HL-60 (cell line): ENCODE measurements at regions not wholly inside any gene's neighbourhood (a gene's known extent, or its start where the extent isn't known, plus 50 kb on each side); places are given as distances from the start of the nearest gene placed in this dataset.

ENCODE experiments used
- DNase-seq, 2 experiments: peaks; one replicate each; pipeline ENCODE4 v3.0.0-alpha.2; 2010 to 2020; ENCODE audit warnings: low read depth in 1 of 2, low spot score in 1 of 2
- H3K27ac ChIP-seq: fragments of 250-450 bp; sonication (Bioruptor Pico); replicated peaks from 2 replicates; pipeline ENCODE4 v1.5.1; 2020; ENCODE audit warnings: mild to moderate bottlenecking, moderate library complexity
- H3K27me3 ChIP-seq: fragments of 250-450 bp; sonication (Bioruptor Pico); 2 replicates; pipeline ENCODE4 v1.5.1; 2021; ENCODE audit warnings: mild to moderate bottlenecking, moderate library complexity; ENCODE audit not compliant: insufficient read depth, poor library complexity, severe bottlenecking
- H3K4me3 ChIP-seq: replicated peaks from 2 replicates; pipeline ENCODE4 v1.5.1; 2011; ENCODE audit warnings: mild to moderate bottlenecking, control low read depth, low read length; ENCODE audit not compliant: insufficient read depth
- CTCF ChIP-seq: IDR thresholded peaks from one replicate; pipeline ENCODE4 v1.5.1; 2011; ENCODE audit warnings: low read length, control low read depth, inconsistent platforms; ENCODE audit not compliant: insufficient read depth
- GABPA ChIP-seq: IDR thresholded peaks from 2 replicates; pipeline ENCODE4 v1.6.1; 2012; ENCODE audit warnings: low read depth
- POLR2AphosphoS5 ChIP-seq: IDR thresholded peaks from 2 replicates; pipeline ENCODE4 v1.6.1; 2012; ENCODE audit warnings: low read depth
- REST ChIP-seq: IDR thresholded peaks from 2 replicates; pipeline ENCODE4 v1.6.1; 2012; ENCODE audit warnings: low read depth; ENCODE audit not compliant: insufficient replicate concordance
- SPI1 ChIP-seq: IDR thresholded peaks from 2 replicates; pipeline ENCODE4 v1.6.1; 2012; ENCODE audit warnings: low read depth, mild to moderate bottlenecking, borderline replicate concordance

- H3K27ac ChIP-seq, result no peak overlapping the region
- no peak overlapping the region for H3K4me3 ChIP-seq
- no peak for DNase-seq
- TF ChIP-seq CTCF, result no peak
- TF ChIP-seq REST, result no peak
- TF ChIP-seq SPI1, result no peak
- no peak for TF ChIP-seq POLR2AphosphoS5
- no peak for TF ChIP-seq GABPA
- no peaks in the 10 kb centered on the region for H3K27me3 ChIP-seq
These were observed 2057.1 kb upstream of the PCDH20 start for GRCh38 chr13:63472711-63473110.

GRCh38 chr13:63463782-63464610 lies 2048.3 kb upstream of the PCDH20 start:
- TF ChIP-seq POLR2AphosphoS5, result no peak
- TF ChIP-seq SPI1, result no peak
- TF ChIP-seq REST, result no peak
- TF ChIP-seq CTCF, result no peak
- TF ChIP-seq GABPA, result no peak
- Histone ChIP-seq H3K27me3 (no peaks in the 10 kb centered on the region), H3K27ac (no peak overlapping the region), H3K4me3 (no peak overlapping the region)
- no peak for DNase-seq

GRCh38 chr13:63460462-63461090 lies 2044.9 kb upstream of the PCDH20 start:
- no peak overlapping the region for H3K4me3 ChIP-seq
- H3K27me3 ChIP-seq, result no peaks in the 10 kb centered on the region
- no peak overlapping the region for H3K27ac ChIP-seq
- no peak for TF ChIP-seq CTCF
- TF ChIP-seq SPI1, result no peak
- no peak for TF ChIP-seq REST
- no peak for TF ChIP-seq GABPA
- no peak for TF ChIP-seq POLR2AphosphoS5
- no peak for DNase-seq
